ENCODE measurements at regions not wholly inside any gene's neighbourhood (a gene's known extent, or its start where the extent isn't known, plus 50 kb on each side); places are given as distances from the start of the nearest gene placed in this dataset.

- DNase-seq (ENCODE audit: low read depth in 2 of 2), result no peak
Observed at GRCh38 chr2:41881249-41881648, 166.6 kb upstream of the PKDCC start.

- DNase-seq (ENCODE audit: low read depth in 2 of 2), result no peak
Observed at GRCh38 chr2:41884718-41885117, 163.1 kb upstream of the PKDCC start.

- DNase-seq (ENCODE audit: low read depth in 2 of 2), result no peak
Observed at GRCh38 chr2:41886145-41886664, 161.6 kb upstream of the PKDCC start.

- no peak for DNase-seq (ENCODE audit: low read depth in 2 of 2)
Observed at GRCh38 chr2:41886757-41887156, 161.1 kb upstream of the PKDCC start.

- no peak for DNase-seq (ENCODE audit: low read depth in 2 of 2)
Observed at GRCh38 chr2:41890341-41890740, 157.5 kb upstream of the PKDCC start.

GRCh38 chr2:41892476-41892875 lies 155.3 kb upstream of the PKDCC start:
- DNase-seq (ENCODE audit: low read depth in 2 of 2), result no peak

- no peak for DNase-seq (ENCODE audit: low read depth in 2 of 2)
Observed at GRCh38 chr2:41894563-41895333, 153.1 kb upstream of the PKDCC start.

GRCh38 chr2:41895334-41895664 lies 152.5 kb upstream of the PKDCC start:
- no peak for DNase-seq (ENCODE audit: low read depth in 2 of 2)

GRCh38 chr2:41896186-41896846 lies 151.5 kb upstream of the PKDCC start:
- peak in 1 of 2 donors; percentile 2 for DNase-seq (ENCODE audit: low read depth in 2 of 2)

- DNase-seq (ENCODE audit: low read depth in 2 of 2), result no peak
Observed at GRCh38 chr2:41899189-41899588, 148.6 kb upstream of the PKDCC start.

- no peak for DNase-seq (ENCODE audit: low read depth in 2 of 2)
Observed at GRCh38 chr2:41900101-41900577, 147.7 kb upstream of the PKDCC start.

- DNase-seq (ENCODE audit: low read depth in 2 of 2), result no peak
Observed at GRCh38 chr2:41902897-41903296, 144.9 kb upstream of the PKDCC start.

- no peak for DNase-seq (ENCODE audit: low read depth in 2 of 2)
Observed at GRCh38 chr2:41903474-41904135, 144.2 kb upstream of the PKDCC start.

- no peak for DNase-seq (ENCODE audit: low read depth in 2 of 2)
Observed at GRCh38 chr2:41904459-41904858, 143.4 kb upstream of the PKDCC start.

GRCh38 chr2:41905597-41906337 lies 142.1 kb upstream of the PKDCC start:
- no peak for DNase-seq (ENCODE audit: low read depth in 2 of 2)

GRCh38 chr2:41906338-41906725 lies 141.5 kb upstream of the PKDCC start:
- DNase-seq (ENCODE audit: low read depth in 2 of 2), result no peak

GRCh38 chr2:41907141-41907540 lies 140.7 kb upstream of the PKDCC start:
- no peak for DNase-seq (ENCODE audit: low read depth in 2 of 2)

GRCh38 chr2:41907771-41908207 lies 140.0 kb upstream of the PKDCC start:
- no peak for DNase-seq (ENCODE audit: low read depth in 2 of 2)

GRCh38 chr2:41908349-41908748 lies 139.5 kb upstream of the PKDCC start:
- no peak for DNase-seq (ENCODE audit: low read depth in 2 of 2)

- no peak for DNase-seq (ENCODE audit: low read depth in 2 of 2)
Observed at GRCh38 chr2:41909584-41909983, 138.2 kb upstream of the PKDCC start.

GRCh38 chr2:41910126-41910525 lies 137.7 kb upstream of the PKDCC start:
- DNase-seq (ENCODE audit: low read depth in 2 of 2), result no peak

GRCh38 chr2:41911033-41911432 lies 136.8 kb upstream of the PKDCC start:
- DNase-seq (ENCODE audit: low read depth in 2 of 2), result no peak
